SK-N-MC (cell line): ENCODE measurements at regions not wholly inside any gene's neighbourhood (a gene's known extent, or its start where the extent isn't known, plus 50 kb on each side); places are given as distances from the start of the nearest gene placed in this dataset.
"Not testable (repeated sequence)": the region's sequence is repeated elsewhere in the genome, so short reads cannot be mapped to it uniquely, and the experiment has no call there.

Experiments used
- DNase-seq: peaks from one replicate; pipeline ENCODE4 v3.0.0-alpha.2; 2011; ENCODE audit warnings: low read depth, low spot score
- H3K27ac ChIP-seq: fragments of 200-600 bp; sonication (generic); 2 replicates; pipeline ENCODE4 v1.5.1; 2016; ENCODE audit warnings: mixed run types
- H3K36me3 ChIP-seq: fragments of 200-600 bp; sonication (generic); 2 replicates; pipeline ENCODE4 v1.6.1; 2017; ENCODE audit warnings: antibody characterized with exemption, low read length, mixed read lengths; ENCODE audit not compliant: insufficient read depth
- H3K4me3 ChIP-seq: fragments of 200-600 bp; sonication (generic); 2 replicates; pipeline ENCODE4 v1.5.1; 2016
- H3K9ac ChIP-seq: fragments of 200-600 bp; sonication (generic); 2 replicates; pipeline ENCODE4 v1.8.0; 2017; ENCODE audit warnings: mixed run types, mixed read lengths; ENCODE audit not compliant: insufficient read length
- H3K9me3 ChIP-seq: fragments of 200-600 bp; sonication (generic); 2 replicates; pipeline ENCODE4 v1.6.1; 2017; ENCODE audit warnings: low read depth, mild to moderate bottlenecking, antibody characterized with exemption, low read length, moderate library complexity, mixed read lengths
- EZH2 ChIP-seq: fragments of 200-600 bp; sonication (generic); IDR thresholded peaks from one replicate; pipeline ENCODE4 v1.6.1; 2017; ENCODE audit warnings: antibody characterized with exemption
- FOXP2 ChIP-seq: optimal IDR thresholded peaks from 2 replicates; pipeline ENCODE3; 2011; ENCODE audit warnings: mild to moderate bottlenecking, moderate library complexity; ENCODE audit not compliant: insufficient read depth; ENCODE audit errors: extremely low read length, control extremely low read depth
- POLR2AphosphoS5 ChIP-seq: IDR thresholded peaks from 2 replicates; pipeline ENCODE4 v1.6.1; 2012; ENCODE audit warnings: mild to moderate bottlenecking, low read depth, low read length, borderline replicate concordance

- Histone ChIP-seq H3K27ac (no peak overlapping the region), H3K9ac (no peak overlapping the region), H3K9me3 (peaks cover 12% of the 10 kb centered on the region; the same call in 1 of the 2 replicates), H3K4me3 (no peak overlapping the region), H3K36me3 (peaks cover 10% of the 10 kb centered on the region)
- no peak for DNase-seq
- TF ChIP-seq FOXP2 (no peak), POLR2AphosphoS5 (no peak), EZH2 (no peak)
Measured at GRCh38 chr3:151589311-151589710, 128.4 kb upstream of the IGSF10 start.

GRCh38 chr3:151587659-151588058 lies 126.8 kb upstream of the IGSF10 start:
- not testable (repeated sequence) for H3K9ac ChIP-seq, H3K4me3 ChIP-seq, DNase-seq, H3K27ac ChIP-seq
- peaks cover 12% of the 10 kb centered on the region; the same call in 1 of the 2 replicates for H3K9me3 ChIP-seq
- peaks cover 10% of the 10 kb centered on the region for H3K36me3 ChIP-seq

GRCh38 chr3:151584566-151584965 lies 123.7 kb upstream of the IGSF10 start:
- DNase-seq, result no peak
- Histone ChIP-seq H3K27ac (peak overlapping the region; percentile 74), H3K36me3 (peaks cover 10% of the 10 kb centered on the region), H3K9ac (peak overlapping the region; percentile 54), H3K4me3 (peak overlapping the region; percentile 40), H3K9me3 (peaks cover 12% of the 10 kb centered on the region; the same call in 1 of the 2 replicates)
- TF ChIP-seq POLR2AphosphoS5 (no peak), FOXP2 (no peak), EZH2 (no peak)

GRCh38 chr3:151581035-151581434 lies 120.2 kb upstream of the IGSF10 start:
- peak overlapping the region; percentile 100 for H3K27ac ChIP-seq
- H3K9ac ChIP-seq, result peak overlapping the region; percentile 96
- H3K9me3 ChIP-seq, result peaks cover 30% of the 10 kb centered on the region; the same call in 1 of the 2 replicates
- H3K36me3 ChIP-seq, result peaks cover 28% of the 10 kb centered on the region
- peak overlapping the region; percentile 73 for H3K4me3 ChIP-seq
- DNase-seq, result peak; percentile 96
- TF ChIP-seq POLR2AphosphoS5 (peak; percentile 4; the same call in 1 of the 2 replicates), FOXP2 (no peak), EZH2 (no peak)

- H3K36me3 ChIP-seq, result peaks cover 28% of the 10 kb centered on the region
- peaks cover 31% of the 10 kb centered on the region; the same call in 1 of the 2 replicates for H3K9me3 ChIP-seq
- peak overlapping the region; percentile 73 for H3K4me3 ChIP-seq
- peak overlapping the region; percentile 96 for H3K9ac ChIP-seq
- H3K27ac ChIP-seq, result peak overlapping the region; percentile 100
- DNase-seq, result peak; percentile 99
- TF ChIP-seq EZH2 (no peak), POLR2AphosphoS5 (peak; percentile 60; the same call in 1 of the 2 replicates)
Measured at GRCh38 chr3:151580591-151580990, 119.7 kb upstream of the IGSF10 start.

GRCh38 chr3:151579571-151580270 lies 118.9 kb upstream of the IGSF10 start:
- TF ChIP-seq FOXP2 (peak; percentile 49), POLR2AphosphoS5 (peak; percentile 85), EZH2 (no peak)
- peak overlapping the region; percentile 100 for H3K27ac ChIP-seq
- peak; percentile 99 for DNase-seq
- peaks cover 28% of the 10 kb centered on the region for H3K36me3 ChIP-seq
- H3K9me3 ChIP-seq, result peaks cover 31% of the 10 kb centered on the region; the same call in 1 of the 2 replicates
- peak overlapping the region; percentile 73 for H3K4me3 ChIP-seq
- peak overlapping the region; percentile 96 for H3K9ac ChIP-seq

- H3K9ac ChIP-seq, result peak overlapping the region; percentile 76
- H3K9me3 ChIP-seq, result peaks cover 31% of the 10 kb centered on the region; the same call in 1 of the 2 replicates
- no peak for TF ChIP-seq POLR2AphosphoS5
- no peak for TF ChIP-seq EZH2
- TF ChIP-seq FOXP2, result no peak
- DNase-seq, result no peak
- peak overlapping the region; percentile 34 for H3K4me3 ChIP-seq
- H3K27ac ChIP-seq, result peak overlapping the region; percentile 100
- H3K36me3 ChIP-seq, result peaks cover 28% of the 10 kb centered on the region
Measured at GRCh38 chr3:151578495-151578894, 117.6 kb upstream of the IGSF10 start.

- no peak for TF ChIP-seq EZH2
- TF ChIP-seq POLR2AphosphoS5, result no peak
- TF ChIP-seq FOXP2, result no peak
- peak overlapping the region; percentile 12; the same call in 1 of the 2 replicates for H3K27ac ChIP-seq
- H3K4me3 ChIP-seq, result no peak overlapping the region
- H3K9me3 ChIP-seq, result peaks cover 31% of the 10 kb centered on the region; the same call in 1 of the 2 replicates
- no peak overlapping the region for H3K9ac ChIP-seq
- DNase-seq, result no peak
- H3K36me3 ChIP-seq, result peaks cover 28% of the 10 kb centered on the region
Measured at GRCh38 chr3:151576511-151577137, 115.8 kb upstream of the IGSF10 start.

- Histone ChIP-seq H3K36me3 (no peaks in the 10 kb centered on the region), H3K4me3 (no peak overlapping the region), H3K9me3 (no peaks in the 10 kb centered on the region), H3K27ac (peak overlapping the region; percentile 38; the same call in 1 of the 2 replicates), H3K9ac (no peak overlapping the region)
- TF ChIP-seq FOXP2 (no peak), POLR2AphosphoS5 (no peak), EZH2 (no peak)
- no peak for DNase-seq
Measured at GRCh38 chr3:151568184-151568583, 107.3 kb upstream of the IGSF10 start.
